Daoy (cell line): ENCODE measurements at regions not wholly inside any gene's neighbourhood (a gene's known extent, or its start where the extent isn't known, plus 50 kb on each side); places are given as distances from the start of the nearest gene placed in this dataset.
A peak's percentile ranks its signal among the peaks of the same experiment; 100 is the strongest.
"Not testable (repeated sequence)": the region's sequence is repeated elsewhere in the genome, so short reads cannot be mapped to it uniquely, and the experiment has no call there.

ENCODE experiments used
- DNase-seq: peaks from one replicate; pipeline ENCODE4 v3.0.0-alpha.2; 2015; ENCODE audit warnings: low read depth

- no peak for DNase-seq
These were observed 246.4 kb upstream of the MKLN1 start for GRCh38 chr7:131081308-131081707.

DNA sequence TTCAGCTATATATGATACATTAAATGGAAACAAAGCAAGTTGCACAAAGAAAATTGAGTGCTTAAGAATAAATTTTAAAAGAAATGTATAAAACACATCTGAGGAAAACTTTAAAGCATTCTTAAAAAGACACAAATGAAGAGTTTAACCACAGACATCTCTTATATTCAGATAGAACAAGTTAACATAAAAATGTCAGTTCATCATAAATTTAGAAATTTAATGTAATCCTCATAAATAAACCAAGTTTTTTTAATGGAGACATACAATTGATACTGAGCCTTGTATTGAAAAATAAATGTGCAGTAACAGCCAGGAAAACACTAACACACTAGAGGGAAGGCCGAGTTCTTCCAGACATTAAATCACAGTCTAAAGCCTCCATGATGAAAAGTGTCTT is 243.9 kb upstream of the MKLN1 start:
- no peak for DNase-seq

GRCh38 chr7:131084336-131084735 is 243.3 kb upstream of the MKLN1 start:
- DNase-seq = not testable (repeated sequence)

DNA sequence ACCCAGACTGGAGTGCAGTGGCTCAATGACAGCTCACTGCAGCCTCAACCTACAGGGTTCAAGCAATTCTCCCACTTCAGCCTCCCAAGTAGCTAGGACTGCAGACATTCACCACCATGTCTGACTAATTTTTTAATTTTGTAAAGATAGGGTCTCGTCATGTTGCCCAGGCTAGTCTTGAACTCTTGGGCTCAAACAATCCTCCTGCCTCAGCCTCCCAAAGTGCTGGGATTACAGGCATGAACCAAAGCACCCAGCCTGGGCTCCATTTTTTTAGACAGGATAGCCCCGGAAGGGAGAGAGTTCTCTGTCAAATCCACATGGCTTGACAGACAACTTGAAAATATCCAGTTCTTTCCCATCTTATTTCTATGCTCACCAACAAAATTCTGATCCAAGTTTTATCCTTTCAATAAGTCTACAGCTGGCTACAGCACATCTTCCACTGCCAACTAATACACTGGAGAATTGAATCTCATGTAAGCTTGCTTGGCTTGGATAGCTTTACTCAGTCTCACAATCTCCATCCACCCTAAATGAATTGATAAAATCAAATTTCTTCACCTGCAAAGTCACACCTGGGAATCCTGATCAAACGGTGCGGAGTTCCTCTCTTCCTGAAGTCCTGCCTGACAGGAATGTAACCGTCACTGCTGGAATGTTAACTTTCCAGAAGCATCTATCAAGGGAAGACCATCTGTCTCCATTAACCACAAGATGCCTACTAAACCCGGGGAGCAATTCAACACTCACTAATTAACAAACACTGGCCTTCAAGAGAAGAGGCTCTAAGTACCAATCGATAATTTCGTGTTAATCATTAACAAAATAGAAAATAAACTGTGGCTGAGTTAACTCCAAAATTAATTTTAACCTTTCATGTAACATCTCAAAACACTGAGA is 239.7 kb upstream of the MKLN1 start:
- DNase-seq = no peak

DNA sequence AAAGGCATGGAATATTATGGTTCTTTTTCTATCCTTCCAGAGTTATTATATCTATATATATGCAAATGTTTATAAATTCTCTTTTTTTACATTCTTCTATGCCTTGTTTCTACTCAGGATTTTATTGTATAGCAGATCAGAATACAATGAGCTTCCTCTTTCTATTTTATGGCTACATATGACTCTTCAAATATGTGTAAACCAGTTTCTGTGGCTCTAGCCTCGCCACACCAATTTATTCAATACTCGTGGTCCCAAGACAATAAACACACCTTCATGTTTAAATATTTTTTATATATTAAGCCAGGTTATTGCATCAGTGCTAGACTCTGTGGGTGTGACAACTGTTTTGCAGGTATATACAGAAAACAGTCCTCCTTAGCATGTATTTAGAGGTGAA is 237.5 kb upstream of the MKLN1 start:
- no peak for DNase-seq

- DNase-seq = no peak
These were observed 236.6 kb upstream of the MKLN1 start for GRCh38 chr7:131090886-131091692.

GRCh38 chr7:131094685-131095084 is 233.0 kb upstream of the MKLN1 start:
- DNase-seq = no peak

DNA sequence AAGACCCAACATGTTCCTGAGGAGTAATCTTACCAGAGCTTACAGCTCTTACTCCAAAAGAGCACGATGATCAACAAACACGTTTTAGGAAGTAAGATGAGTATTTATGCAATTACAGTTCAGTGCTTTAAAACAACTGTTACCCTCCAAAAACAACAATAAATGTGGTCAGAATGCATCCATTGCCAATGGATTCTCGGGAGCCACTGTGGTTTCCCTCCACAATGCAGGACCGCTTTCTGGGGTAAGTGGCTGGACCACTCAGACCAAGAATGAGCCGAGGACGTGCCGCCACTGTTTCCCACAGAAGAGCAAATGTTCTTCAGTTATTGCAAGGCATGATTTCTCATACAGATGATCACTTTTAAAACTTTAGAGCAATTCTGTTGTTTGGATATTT is 232.3 kb upstream of the MKLN1 start:
- no peak for DNase-seq

GRCh38 chr7:131096267-131096927 is 231.3 kb upstream of the MKLN1 start:
- no peak for DNase-seq

GRCh38 chr7:131097662-131098376 is 229.9 kb upstream of the MKLN1 start:
- DNase-seq = no peak

DNA sequence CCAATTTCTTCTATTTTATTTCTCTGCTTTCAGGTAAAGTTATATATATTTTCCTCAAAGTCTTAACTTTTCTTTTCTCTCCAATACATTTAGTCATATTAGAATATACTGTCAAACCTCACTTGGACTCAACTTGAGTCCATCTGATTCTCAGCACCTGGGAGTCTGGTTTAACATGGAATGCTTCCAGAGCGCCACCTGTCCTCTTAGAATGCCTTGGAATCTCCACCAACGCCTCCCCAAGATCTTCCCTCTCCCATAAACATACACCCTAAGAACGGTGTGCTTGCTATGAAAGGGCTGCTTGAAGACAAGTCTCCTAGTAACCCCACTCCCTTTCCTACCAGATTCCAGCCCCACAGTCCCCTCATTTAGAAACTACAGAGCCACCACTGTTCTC is 229.1 kb upstream of the MKLN1 start:
- no peak for DNase-seq

GRCh38 chr7:131100357-131101054 is 227.2 kb upstream of the MKLN1 start:
- no peak for DNase-seq

GRCh38 chr7:131103997-131104396 is 223.7 kb upstream of the MKLN1 start:
- peak; percentile 50 for DNase-seq

- DNase-seq = peak; percentile 69
These were observed 222.9 kb upstream of the MKLN1 start for GRCh38 chr7:131104596-131105293.

GRCh38 chr7:131105294-131105798 is 222.3 kb upstream of the MKLN1 start:
- DNase-seq = peak; percentile 61

DNA sequence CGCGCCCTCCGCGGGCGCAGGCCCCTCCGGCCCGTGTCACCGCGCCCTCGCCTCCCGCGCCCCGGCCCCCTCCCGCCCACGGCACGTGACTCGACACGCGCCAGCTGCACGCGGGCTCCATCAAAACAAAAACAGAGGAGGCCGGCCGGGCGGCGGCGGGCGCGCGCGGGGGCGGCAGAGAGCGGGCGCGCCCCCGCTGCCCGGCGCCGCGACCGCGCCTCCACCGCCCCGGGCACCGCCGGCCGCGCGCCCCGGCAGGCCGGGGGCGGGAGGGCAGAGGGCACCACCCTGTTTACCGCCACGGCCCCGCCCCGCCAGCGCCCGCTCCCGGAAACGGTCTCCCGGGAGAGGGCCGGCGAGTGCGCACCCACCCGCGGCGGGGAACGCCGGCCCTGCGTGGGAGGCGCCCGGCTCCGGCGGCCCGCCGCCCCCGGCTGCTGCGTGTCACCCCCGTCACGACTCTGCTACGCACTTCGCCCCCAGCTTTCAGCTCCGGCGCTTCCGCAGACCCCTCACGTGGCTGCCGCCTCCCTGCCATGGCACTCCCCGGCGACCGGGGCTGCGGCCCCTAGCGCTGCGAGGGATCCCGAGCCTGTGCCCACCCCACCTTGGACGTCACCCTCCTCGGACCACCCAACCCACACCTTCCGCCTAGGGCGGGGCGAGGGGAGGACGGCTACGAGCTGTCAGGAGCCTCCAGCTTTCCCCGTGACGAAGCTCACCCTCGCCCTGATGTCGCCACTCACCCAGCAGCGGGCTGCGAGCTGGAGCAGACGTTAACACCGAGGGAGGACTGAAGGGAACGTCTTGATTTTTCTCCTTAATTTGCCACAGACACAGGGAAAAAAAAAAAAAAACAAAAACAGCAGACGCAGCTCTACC is 221.6 kb upstream of the MKLN1 start:
- DNase-seq = peak; percentile 86

DNA sequence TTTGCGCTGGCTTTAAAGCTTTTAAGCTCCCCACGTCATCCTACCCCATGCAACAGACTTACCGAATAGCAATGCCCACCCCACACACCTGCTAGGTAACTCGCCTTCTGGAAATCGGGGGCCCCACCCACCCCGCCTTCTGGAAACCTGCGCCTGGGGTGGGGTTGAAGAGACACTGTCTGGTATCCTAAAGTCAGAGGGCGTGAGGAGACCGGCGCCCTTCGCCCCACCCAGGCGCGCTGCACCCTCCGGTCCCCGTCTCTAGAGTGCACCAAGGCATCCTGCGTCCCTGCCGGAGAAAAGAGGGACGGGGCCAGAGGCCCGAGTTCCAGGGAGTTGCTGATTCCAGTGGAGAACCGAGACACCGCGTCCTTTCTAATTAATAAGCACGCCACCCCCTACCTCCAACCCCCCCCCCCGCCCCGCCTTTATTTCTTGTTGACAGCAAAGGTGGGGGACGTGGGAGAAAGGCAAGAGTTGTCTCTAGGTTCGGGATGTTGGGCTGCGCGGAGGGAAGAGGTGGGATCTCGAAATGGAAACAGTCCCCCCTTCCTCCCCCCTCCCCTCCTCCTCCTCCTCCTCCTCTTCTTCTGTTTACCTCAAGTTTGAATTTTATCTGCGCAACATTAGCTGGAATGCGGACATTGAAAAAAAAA is 220.9 kb upstream of the MKLN1 start:
- DNase-seq = peak; percentile 58

DNA sequence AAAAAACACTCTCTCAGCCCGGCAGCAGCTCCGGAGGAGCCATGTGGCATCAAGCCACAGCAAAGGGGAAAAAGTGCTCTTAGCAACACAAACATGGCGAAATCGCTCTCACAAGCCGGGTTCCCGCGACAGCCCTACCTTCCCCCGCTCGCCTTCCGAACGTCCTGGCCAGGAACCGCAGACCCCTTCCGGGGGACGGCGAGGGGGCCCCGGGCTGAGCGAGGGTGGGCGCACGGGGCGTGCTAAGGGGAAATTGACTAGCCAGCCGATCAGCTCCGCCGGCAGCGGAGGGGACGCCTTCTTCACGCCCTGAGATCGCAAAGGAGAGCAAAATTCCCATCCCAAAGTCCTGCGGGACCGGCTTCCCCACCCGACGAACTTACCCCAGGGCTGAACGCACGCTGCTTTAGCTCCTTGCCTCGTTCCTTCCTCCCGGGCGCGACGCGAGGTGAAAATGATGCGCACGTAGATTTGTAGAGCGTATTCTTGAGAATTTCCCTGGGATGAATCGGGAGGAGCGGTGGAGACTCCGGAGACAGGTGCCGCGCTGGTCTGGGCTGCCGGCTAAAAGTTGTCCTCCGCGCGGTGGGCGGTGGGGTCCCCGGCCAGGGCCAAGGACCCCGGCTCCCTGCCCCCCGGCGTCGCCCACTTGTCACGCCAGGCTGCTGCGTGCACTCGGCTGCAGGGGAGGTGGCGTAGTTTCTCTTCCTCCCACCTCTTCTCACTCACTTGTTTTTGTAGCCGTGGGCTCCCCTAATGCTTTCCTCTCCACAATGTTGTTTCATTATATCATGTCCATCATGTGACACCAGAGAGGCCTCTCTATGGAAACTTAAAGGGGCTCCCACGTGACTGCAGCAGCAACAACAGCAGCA is 220.1 kb upstream of the MKLN1 start:
- peak; percentile 85 for DNase-seq
